ENCODE measurements at regions not wholly inside any gene's neighbourhood (a gene's known extent, or its start where the extent isn't known, plus 50 kb on each side); places are given as distances from the start of the nearest gene placed in this dataset.

DNA sequence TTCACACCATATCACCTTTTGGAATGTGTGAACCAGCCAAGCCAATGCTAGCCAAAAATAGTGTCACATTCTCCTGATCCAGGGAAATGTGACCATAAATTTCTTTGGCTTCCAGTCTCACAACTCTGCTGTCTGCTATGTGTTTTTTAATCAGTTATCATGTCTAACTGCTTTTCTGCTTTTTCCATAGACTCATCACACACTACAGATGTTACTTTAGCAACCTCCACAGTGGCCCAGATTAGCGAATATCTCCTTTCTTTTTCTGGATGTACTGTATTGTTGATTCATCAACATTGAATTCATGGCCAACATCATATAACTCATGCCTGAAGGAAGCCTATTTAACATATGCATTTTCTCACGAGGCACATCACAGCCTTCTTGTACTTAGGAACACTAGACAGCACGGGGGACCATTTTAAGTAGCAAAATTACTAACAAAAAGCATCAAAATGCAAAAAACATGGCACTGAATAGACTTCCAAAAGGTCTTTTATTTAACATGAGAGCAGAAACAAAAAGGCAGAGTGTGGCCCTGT lies 73.1 kb upstream of the POU2AF2 start:
- Histone ChIP-seq H3K4me1 (no peaks in the 10 kb centered on the region), H3K4me3 (no peak overlapping the region), H3K36me3 (no peaks in the 10 kb centered on the region), H3K9me3 (no peaks in the 10 kb centered on the region), H3K27me3 (no peaks in the 10 kb centered on the region), H3K27ac (no peak overlapping the region)
- TF ChIP-seq POLR2AphosphoS5 (IDR thresholded peaks at IDR 0.05), result no peak
- no peak for TF ChIP-seq EP300 (IDR thresholded peaks at IDR 0.05)
- TF ChIP-seq, protein P1, sequence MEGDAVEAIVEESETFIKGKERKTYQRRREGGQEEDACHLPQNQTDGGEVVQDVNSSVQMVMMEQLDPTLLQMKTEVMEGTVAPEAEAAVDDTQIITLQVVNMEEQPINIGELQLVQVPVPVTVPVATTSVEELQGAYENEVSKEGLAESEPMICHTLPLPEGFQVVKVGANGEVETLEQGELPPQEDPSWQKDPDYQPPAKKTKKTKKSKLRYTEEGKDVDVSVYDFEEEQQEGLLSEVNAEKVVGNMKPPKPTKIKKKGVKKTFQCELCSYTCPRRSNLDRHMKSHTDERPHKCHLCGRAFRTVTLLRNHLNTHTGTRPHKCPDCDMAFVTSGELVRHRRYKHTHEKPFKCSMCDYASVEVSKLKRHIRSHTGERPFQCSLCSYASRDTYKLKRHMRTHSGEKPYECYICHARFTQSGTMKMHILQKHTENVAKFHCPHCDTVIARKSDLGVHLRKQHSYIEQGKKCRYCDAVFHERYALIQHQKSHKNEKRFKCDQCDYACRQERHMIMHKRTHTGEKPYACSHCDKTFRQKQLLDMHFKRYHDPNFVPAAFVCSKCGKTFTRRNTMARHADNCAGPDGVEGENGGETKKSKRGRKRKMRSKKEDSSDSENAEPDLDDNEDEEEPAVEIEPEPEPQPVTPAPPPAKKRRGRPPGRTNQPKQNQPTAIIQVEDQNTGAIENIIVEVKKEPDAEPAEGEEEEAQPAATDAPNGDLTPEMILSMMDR (IDR thresholded peaks at IDR 0.05), result no peak
- no peak for TF ChIP-seq POLR2A (IDR thresholded peaks at IDR 0.05)
- 71% methylated on average over 3 of the region's 3 CpGs for WGBS
- no peak for DNase-seq (ENCODE audit: low spot score in 2 of 2)

DNA sequence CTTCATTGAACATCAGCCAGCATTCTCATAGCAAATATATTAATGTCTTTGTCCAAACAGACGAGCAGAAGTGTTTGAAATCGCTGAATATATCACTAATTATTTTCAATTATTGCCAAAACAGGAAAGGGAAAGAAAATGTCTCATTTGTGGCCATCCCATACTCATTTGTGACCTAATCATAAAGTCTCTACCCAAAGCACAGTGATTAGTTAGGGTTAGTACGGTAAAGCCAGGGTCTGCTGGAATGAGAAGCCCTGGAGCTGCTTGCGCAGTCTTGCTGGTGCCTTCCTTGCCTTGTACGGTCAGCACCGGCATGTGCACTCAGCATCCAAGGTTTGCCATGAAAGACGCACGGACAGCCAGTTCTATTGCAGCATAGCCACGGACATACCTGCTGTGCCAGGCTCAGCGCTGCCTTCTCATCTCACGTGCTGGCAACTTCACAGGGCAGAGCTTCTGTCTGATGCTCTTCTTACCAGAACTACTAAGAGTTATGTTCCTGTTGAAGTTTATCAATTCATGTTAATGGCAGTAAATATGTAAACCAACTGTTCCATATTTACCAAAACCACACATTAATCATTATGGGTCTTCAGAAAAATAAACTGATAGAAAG lies 74.7 kb upstream of the POU2AF2 start:
- no peak overlapping the region for H3K4me3 ChIP-seq
- WGBS, result 91% methylated on average over 11 of the region's 11 CpGs
- H3K27me3 ChIP-seq, result no peaks in the 10 kb centered on the region
- H3K27ac ChIP-seq, result no peak overlapping the region
- no peaks in the 10 kb centered on the region for H3K4me1 ChIP-seq
- H3K36me3 ChIP-seq, result no peaks in the 10 kb centered on the region
- TF ChIP-seq, protein P1 (IDR thresholded peaks at IDR 0.05), result no peak
- TF ChIP-seq POLR2AphosphoS5 (IDR thresholded peaks at IDR 0.05), result no peak
- TF ChIP-seq POLR2A (IDR thresholded peaks at IDR 0.05), result no peak
- TF ChIP-seq EP300 (IDR thresholded peaks at IDR 0.05), result no peak
- no peak for DNase-seq (ENCODE audit: low spot score in 2 of 2)
- H3K9me3 ChIP-seq, result no peaks in the 10 kb centered on the region

DNA sequence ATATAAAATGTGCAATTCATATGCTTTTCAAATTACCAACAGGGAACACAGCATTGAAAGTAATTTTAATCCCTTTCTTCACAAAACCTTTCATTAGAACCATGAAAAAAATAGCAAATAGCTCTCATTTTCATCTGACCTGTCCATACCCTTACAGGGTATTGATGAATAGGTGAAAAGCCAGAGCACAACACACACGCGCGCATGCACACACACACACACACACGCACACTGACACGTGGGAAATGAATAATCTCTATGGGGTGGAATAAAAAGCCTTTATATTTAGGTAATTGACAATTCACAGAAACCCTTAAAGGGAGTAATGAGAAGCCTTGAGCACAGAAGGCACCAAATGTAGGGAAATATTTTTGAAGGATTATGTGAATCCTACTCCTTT lies 76.2 kb upstream of the POU2AF2 start:
- H3K36me3 ChIP-seq, result no peaks in the 10 kb centered on the region
- H3K9me3 ChIP-seq, result no peaks in the 10 kb centered on the region
- no peak for TF ChIP-seq POLR2AphosphoS5 (IDR thresholded peaks at IDR 0.05)
- TF ChIP-seq, protein P1 (IDR thresholded peaks at IDR 0.05), result no peak
- TF ChIP-seq EP300 (IDR thresholded peaks at IDR 0.05), result no peak
- TF ChIP-seq POLR2A (IDR thresholded peaks at IDR 0.05), result no peak
- H3K27me3 ChIP-seq, result no peaks in the 10 kb centered on the region
- DNase-seq (ENCODE audit: low spot score in 2 of 2), result no peak
- no peak overlapping the region for H3K27ac ChIP-seq
- H3K4me3 ChIP-seq, result no peak overlapping the region
- H3K4me1 ChIP-seq, result no peaks in the 10 kb centered on the region
- WGBS, result 96% methylated on average over 5 of the region's 5 CpGs

DNA sequence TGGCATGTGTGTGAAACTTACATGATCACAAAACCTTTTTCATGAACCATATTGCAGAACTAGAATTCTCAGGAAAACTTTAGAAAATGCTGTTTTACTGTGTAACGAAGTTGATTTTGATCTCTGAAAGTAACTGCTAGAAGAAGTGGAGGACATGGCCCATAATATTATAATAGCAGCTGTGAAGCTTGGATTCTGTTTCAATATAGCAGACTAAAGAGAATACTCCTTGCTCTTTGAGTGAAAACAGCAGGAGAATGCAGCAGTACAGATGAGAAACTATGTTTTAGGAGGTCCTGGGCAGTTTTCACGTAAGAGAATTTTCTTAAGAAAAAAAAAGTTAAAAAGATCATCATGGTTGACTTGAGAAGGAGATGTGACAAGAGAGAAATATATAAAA lies 76.7 kb upstream of the POU2AF2 start:
- WGBS, result 93% methylated on average over 2 of the region's 2 CpGs
- H3K9me3 ChIP-seq, result no peaks in the 10 kb centered on the region
- TF ChIP-seq, protein P1 (IDR thresholded peaks at IDR 0.05), result no peak
- no peak for TF ChIP-seq POLR2A (IDR thresholded peaks at IDR 0.05)
- no peak overlapping the region for H3K4me3 ChIP-seq
- no peaks in the 10 kb centered on the region for H3K27me3 ChIP-seq
- H3K36me3 ChIP-seq, result no peaks in the 10 kb centered on the region
- H3K27ac ChIP-seq, result no peak overlapping the region
- no peak for DNase-seq (ENCODE audit: low spot score in 2 of 2)
- no peaks in the 10 kb centered on the region for H3K4me1 ChIP-seq

DNA sequence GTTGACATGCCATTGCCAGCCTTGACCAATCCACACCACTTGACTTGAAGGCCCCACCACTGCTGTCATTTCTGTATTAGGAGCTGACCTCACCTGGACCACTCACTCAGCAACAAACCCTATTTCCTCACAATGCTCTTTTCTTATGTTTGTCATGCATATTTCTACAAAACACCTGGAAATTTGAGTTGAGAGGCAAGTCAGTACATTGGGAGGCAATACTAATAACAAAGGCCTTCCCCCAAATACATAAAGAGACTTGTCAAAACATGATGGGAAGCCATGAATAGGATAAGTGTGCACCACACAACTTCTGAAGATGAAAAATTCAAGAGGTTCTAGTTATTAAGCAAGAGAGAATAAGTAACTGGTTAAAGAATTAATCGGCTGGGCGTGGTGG lies 77.9 kb upstream of the POU2AF2 start:
- TF ChIP-seq POLR2AphosphoS5 (IDR thresholded peaks at IDR 0.05) (no peak), POLR2A (IDR thresholded peaks at IDR 0.05) (no peak), EP300 (IDR thresholded peaks at IDR 0.05) (no peak)
- TF ChIP-seq, protein P1 (IDR thresholded peaks at IDR 0.05), result no peak
- Histone ChIP-seq H3K9me3 (no peaks in the 10 kb centered on the region), H3K4me3 (no peak overlapping the region), H3K27me3 (no peaks in the 10 kb centered on the region), H3K36me3 (no peaks in the 10 kb centered on the region), H3K4me1 (no peaks in the 10 kb centered on the region), H3K27ac (no peak overlapping the region)
- DNase-seq (ENCODE audit: low spot score in 2 of 2), result no peak
- WGBS, result 94% methylated on average over 2 of the region's 2 CpGs

Data from suprapubic skin (tissue), 4 donors.